Natural killer cell treated with Interleukin-12 subunit alpha and Interleukin-12 subunit beta and Interleukin-15 and Interleukin-18, amount 100 ng/mL, for 72 hours (primary cell): ENCODE measurements at regions not wholly inside any gene's neighbourhood (a gene's known extent, or its start where the extent isn't known, plus 50 kb on each side); places are given as distances from the start of the nearest gene placed in this dataset.

Source experiments
- ATAC-seq, 2 donors: fragments of 150-1000 bp; cut with Tn5 transposase in 1 of 2; sonication (Bioruptor Pico), chemical (Tn5 transposase) in 1 of 2; 2 replicates each; pipeline ENCODE4 v1.10.0; 2021
- DNase-seq: peaks from one replicate; pipeline ENCODE4 v3.0.0; 2022; ENCODE audit warnings: low spot score
- H3K27ac Mint-ChIP-seq, 2 donors: 1 replicate in 1 of 2; 2 replicates in 1 of 2; pipeline ENCODE4 v1.8.0; 2022; ENCODE audit warnings: mixed read lengths in 2 of 2, mild to moderate bottlenecking in 1 of 2, moderate library complexity in 1 of 2
- H3K27me3 Mint-ChIP-seq, 2 donors: 1 replicate in 1 of 2; 2 replicates in 1 of 2; pipeline ENCODE4 v1.8.0; 2022; ENCODE audit warnings: mixed read lengths in 2 of 2
- H3K36me3 Mint-ChIP-seq: one replicate; pipeline ENCODE4 v1.8.0; 2022; ENCODE audit warnings: mixed read lengths
- H3K4me1 Mint-ChIP-seq, 2 donors: 1 replicate in 1 of 2; 2 replicates in 1 of 2; pipeline ENCODE4 v1.8.0; 2022; ENCODE audit warnings: low read depth in 2 of 2, mixed read lengths in 2 of 2, mild to moderate bottlenecking in 1 of 2
- H3K4me3 Mint-ChIP-seq: one replicate; pipeline ENCODE4 v1.8.0; 2022; ENCODE audit warnings: mixed read lengths
- H3K9me3 Mint-ChIP-seq: 2 replicates; pipeline ENCODE4 v1.8.0; 2022; ENCODE audit warnings: mixed read lengths

- H3K27me3 Mint-ChIP-seq, result no peaks in the 10 kb centered on the region
These were observed 470.2 kb upstream of the BTBD3 start for GRCh38 chr20:11447371-11448100.

GRCh38 chr20:11448554-11448953, 469.1 kb upstream of the BTBD3 start:
- H3K4me1 Mint-ChIP-seq, result no peaks in the 10 kb centered on the region
- peaks cover 15% of the 10 kb centered on the region for H3K9me3 Mint-ChIP-seq
- H3K36me3 Mint-ChIP-seq, result no peaks in the 10 kb centered on the region
- DNase-seq (no peak), ATAC-seq (no peak)
- H3K27ac Mint-ChIP-seq, result no peak overlapping the region
- no peaks in the 10 kb centered on the region for H3K27me3 Mint-ChIP-seq
- no peak overlapping the region for H3K4me3 Mint-ChIP-seq

More at GRCh38 chr20:11447371-11448100, 470.2 kb upstream of the BTBD3 start:
- H3K36me3 Mint-ChIP-seq, result no peaks in the 10 kb centered on the region
- H3K4me1 Mint-ChIP-seq, result no peaks in the 10 kb centered on the region
- peaks cover 14% of the 10 kb centered on the region for H3K9me3 Mint-ChIP-seq
- no peak overlapping the region for H3K4me3 Mint-ChIP-seq
- H3K27ac Mint-ChIP-seq, result no peak overlapping the region
- no peak for DNase-seq
- ATAC-seq, result no peak

GRCh38 chr20:11451793-11452291, 465.9 kb upstream of the BTBD3 start:
- H3K4me3 Mint-ChIP-seq, result no peak overlapping the region
- no peaks in the 10 kb centered on the region for H3K36me3 Mint-ChIP-seq
- DNase-seq (no peak), ATAC-seq (no peak)
- no peaks in the 10 kb centered on the region for H3K4me1 Mint-ChIP-seq
- H3K9me3 Mint-ChIP-seq, result peaks cover 15% of the 10 kb centered on the region
- no peak overlapping the region for H3K27ac Mint-ChIP-seq
- H3K27me3 Mint-ChIP-seq, result no peaks in the 10 kb centered on the region

GRCh38 chr20:11452326-11452725, 465.4 kb upstream of the BTBD3 start:
- DNase-seq (no peak), ATAC-seq (no peak)
- H3K27ac Mint-ChIP-seq, result no peak overlapping the region
- no peaks in the 10 kb centered on the region for H3K27me3 Mint-ChIP-seq
- no peaks in the 10 kb centered on the region for H3K4me1 Mint-ChIP-seq
- no peaks in the 10 kb centered on the region for H3K36me3 Mint-ChIP-seq
- no peak overlapping the region for H3K4me3 Mint-ChIP-seq
- H3K9me3 Mint-ChIP-seq, result peaks cover 11% of the 10 kb centered on the region

- DNase-seq (no peak), ATAC-seq (no peak)
- peaks cover 11% of the 10 kb centered on the region for H3K9me3 Mint-ChIP-seq
- no peak overlapping the region for H3K27ac Mint-ChIP-seq
- no peaks in the 10 kb centered on the region for H3K36me3 Mint-ChIP-seq
- no peak overlapping the region for H3K4me3 Mint-ChIP-seq
- H3K27me3 Mint-ChIP-seq, result no peaks in the 10 kb centered on the region
- H3K4me1 Mint-ChIP-seq, result no peaks in the 10 kb centered on the region
These were observed 464.3 kb upstream of the BTBD3 start for GRCh38 chr20:11453430-11453829.

GRCh38 chr20:11454966-11455799, 462.5 kb upstream of the BTBD3 start:
- H3K4me3 Mint-ChIP-seq, result no peak overlapping the region
- H3K36me3 Mint-ChIP-seq, result no peaks in the 10 kb centered on the region
- DNase-seq (no peak), ATAC-seq (no peak)
- H3K27ac Mint-ChIP-seq, result no peak overlapping the region
- no peaks in the 10 kb centered on the region for H3K27me3 Mint-ChIP-seq
- peaks cover 11% of the 10 kb centered on the region for H3K9me3 Mint-ChIP-seq
- no peaks in the 10 kb centered on the region for H3K4me1 Mint-ChIP-seq

- DNase-seq (no peak), ATAC-seq (no peak)
- H3K4me1 Mint-ChIP-seq, result no peaks in the 10 kb centered on the region
- no peaks in the 10 kb centered on the region for H3K27me3 Mint-ChIP-seq
- H3K27ac Mint-ChIP-seq, result no peak overlapping the region
- peaks cover 8% of the 10 kb centered on the region for H3K9me3 Mint-ChIP-seq
- no peak overlapping the region for H3K4me3 Mint-ChIP-seq
- H3K36me3 Mint-ChIP-seq, result no peaks in the 10 kb centered on the region
These were observed 460.2 kb upstream of the BTBD3 start for GRCh38 chr20:11457488-11457887.

GRCh38 chr20:11459090-11459890, 458.4 kb upstream of the BTBD3 start:
- ATAC-seq (no peak), DNase-seq (no peak)
- Mint-ChIP-seq H3K4me3 (no peak overlapping the region), H3K9me3 (peaks cover 4% of the 10 kb centered on the region), H3K36me3 (no peaks in the 10 kb centered on the region), H3K27ac (no peak overlapping the region), H3K27me3 (no peaks in the 10 kb centered on the region), H3K4me1 (no peaks in the 10 kb centered on the region)

GRCh38 chr20:11467436-11467835, 450.3 kb upstream of the BTBD3 start:
- Mint-ChIP-seq H3K27ac (no peak overlapping the region), H3K27me3 (no peaks in the 10 kb centered on the region), H3K4me3 (no peak overlapping the region), H3K36me3 (peaks cover 7% of the 10 kb centered on the region), H3K4me1 (no peaks in the 10 kb centered on the region), H3K9me3 (peaks cover 6% of the 10 kb centered on the region)
- ATAC-seq, result no peak
- DNase-seq, result no peak

GRCh38 chr20:11468880-11469279, 448.8 kb upstream of the BTBD3 start:
- ATAC-seq, result no peak
- H3K36me3 Mint-ChIP-seq, result peaks cover 7% of the 10 kb centered on the region

GRCh38 chr20:11469795-11470435, 447.8 kb upstream of the BTBD3 start:
- ATAC-seq (no peak), DNase-seq (no peak)
- H3K36me3 Mint-ChIP-seq, result peaks cover 7% of the 10 kb centered on the region
- no peaks in the 10 kb centered on the region for H3K27me3 Mint-ChIP-seq
- peaks cover 11% of the 10 kb centered on the region for H3K9me3 Mint-ChIP-seq
- H3K4me1 Mint-ChIP-seq, result no peaks in the 10 kb centered on the region
- H3K4me3 Mint-ChIP-seq, result no peak overlapping the region
- H3K27ac Mint-ChIP-seq, result no peak overlapping the region

More at GRCh38 chr20:11468880-11469279, 448.8 kb upstream of the BTBD3 start:
- peaks cover 10% of the 10 kb centered on the region for H3K9me3 Mint-ChIP-seq
- H3K4me3 Mint-ChIP-seq, result no peak overlapping the region
- no peak for DNase-seq
- no peaks in the 10 kb centered on the region for H3K4me1 Mint-ChIP-seq
- H3K27me3 Mint-ChIP-seq, result no peaks in the 10 kb centered on the region
- no peak overlapping the region for H3K27ac Mint-ChIP-seq

- ATAC-seq (no peak), DNase-seq (no peak)
- Mint-ChIP-seq H3K27me3 (no peaks in the 10 kb centered on the region), H3K36me3 (peaks cover 6% of the 10 kb centered on the region), H3K4me3 (no peak overlapping the region), H3K4me1 (no peaks in the 10 kb centered on the region), H3K27ac (no peak overlapping the region), H3K9me3 (peaks cover 17% of the 10 kb centered on the region)
These were observed 443.7 kb upstream of the BTBD3 start for GRCh38 chr20:11473983-11474382.

GRCh38 chr20:11483697-11484096, 434.0 kb upstream of the BTBD3 start:
- DNase-seq (no peak), ATAC-seq (no peak)
- peaks cover 7% of the 10 kb centered on the region for H3K9me3 Mint-ChIP-seq
- no peaks in the 10 kb centered on the region for H3K36me3 Mint-ChIP-seq
- H3K27me3 Mint-ChIP-seq, result no peaks in the 10 kb centered on the region
- H3K4me3 Mint-ChIP-seq, result no peak overlapping the region
- no peak overlapping the region for H3K27ac Mint-ChIP-seq
- no peaks in the 10 kb centered on the region for H3K4me1 Mint-ChIP-seq
